ENCODE measurements at regions not wholly inside any gene's neighbourhood (a gene's known extent, or its start where the extent isn't known, plus 50 kb on each side); places are given as distances from the start of the nearest gene placed in this dataset.

- DNase-seq (ENCODE audit: low spot score): no peak
- Histone ChIP-seq H3K27me3 (no peaks in the 10 kb centered on the region), H3K4me1 (no peaks in the 10 kb centered on the region), H3K27ac (no peak overlapping the region), H3K9me3 (no peaks in the 10 kb centered on the region), H3K36me3 (no peaks in the 10 kb centered on the region), H3K4me3 (no peak overlapping the region)
- TF ChIP-seq CTCF (IDR thresholded peaks at IDR 0.05): no peak
Measured at GRCh38 chr17:14739656-14740431, 439.0 kb downstream of the HS3ST3B1 start.

GRCh38 chr17:14738652-14738988 is 437.7 kb downstream of the HS3ST3B1 start:
- TF ChIP-seq CTCF (IDR thresholded peaks at IDR 0.05): no peak
- Histone ChIP-seq H3K27ac (no peak overlapping the region), H3K27me3 (no peaks in the 10 kb centered on the region), H3K36me3 (no peaks in the 10 kb centered on the region), H3K9me3 (no peaks in the 10 kb centered on the region), H3K4me3 (no peak overlapping the region), H3K4me1 (no peaks in the 10 kb centered on the region)
- DNase-seq (ENCODE audit: low spot score): no peak

GRCh38 chr17:14737984-14738651 is 437.2 kb downstream of the HS3ST3B1 start:
- no peaks in the 10 kb centered on the region for H3K27me3 ChIP-seq
- no peak for TF ChIP-seq CTCF (IDR thresholded peaks at IDR 0.05)
- H3K36me3 ChIP-seq: no peaks in the 10 kb centered on the region

GRCh38 chr17:14736631-14737030 is 435.8 kb downstream of the HS3ST3B1 start:
- no peaks in the 10 kb centered on the region for H3K9me3 ChIP-seq
- no peaks in the 10 kb centered on the region for H3K36me3 ChIP-seq
- no peak for TF ChIP-seq CTCF (IDR thresholded peaks at IDR 0.05)
- no peak for DNase-seq (ENCODE audit: low spot score)
- no peaks in the 10 kb centered on the region for H3K27me3 ChIP-seq
- no peak overlapping the region for H3K4me3 ChIP-seq
- no peak overlapping the region for H3K27ac ChIP-seq
- no peaks in the 10 kb centered on the region for H3K4me1 ChIP-seq

More at GRCh38 chr17:14737984-14738651, 437.2 kb downstream of the HS3ST3B1 start:
- peak; percentile 84 for DNase-seq (ENCODE audit: low spot score)
- H3K4me1 ChIP-seq: no peaks in the 10 kb centered on the region
- H3K9me3 ChIP-seq: no peaks in the 10 kb centered on the region
- no peak overlapping the region for H3K27ac ChIP-seq
- H3K4me3 ChIP-seq: no peak overlapping the region

GRCh38 chr17:14733376-14733775 is 432.5 kb downstream of the HS3ST3B1 start:
- TF ChIP-seq CTCF (IDR thresholded peaks at IDR 0.05): no peak
- H3K4me3 ChIP-seq: no peak overlapping the region
- no peaks in the 10 kb centered on the region for H3K4me1 ChIP-seq
- H3K36me3 ChIP-seq: no peaks in the 10 kb centered on the region
- H3K27ac ChIP-seq: no peak overlapping the region
- no peak for DNase-seq (ENCODE audit: low spot score)
- no peaks in the 10 kb centered on the region for H3K27me3 ChIP-seq
- H3K9me3 ChIP-seq: no peaks in the 10 kb centered on the region
